ENCODE measurements at regions not wholly inside any gene's neighbourhood (a gene's known extent, or its start where the extent isn't known, plus 50 kb on each side); places are given as distances from the start of the nearest gene placed in this dataset.

DNA sequence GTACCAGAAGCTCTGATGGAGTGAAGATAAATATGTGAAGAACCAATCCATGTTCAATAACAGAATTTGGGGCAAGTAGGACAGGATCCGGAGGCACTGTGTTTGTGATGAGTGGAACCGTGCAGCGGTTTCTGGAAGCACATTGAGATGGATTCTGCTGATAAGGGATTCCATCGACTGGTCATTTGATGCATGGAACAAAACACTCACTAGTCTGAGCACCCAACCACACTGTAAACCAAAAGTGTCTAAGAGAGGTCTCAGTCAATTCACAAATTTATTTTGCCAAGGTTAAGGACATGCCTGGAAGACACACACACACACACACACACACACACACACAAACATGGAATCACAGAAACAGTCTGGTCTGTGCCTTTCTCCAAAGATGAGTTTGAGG, 459.5 kb downstream of the FBXO15 start:
- H3K9me3 Mint-ChIP-seq, result peaks cover 10% of the 10 kb centered on the region
- peak overlapping the region; percentile 66 for H3K4me3 Mint-ChIP-seq
- H3K4me1 Mint-ChIP-seq (ENCODE audit: low read depth), result peaks cover 94% of the 10 kb centered on the region
- peak overlapping the region; percentile 94 for H3K27ac Mint-ChIP-seq
- no peak for DNase-seq
- H3K27me3 Mint-ChIP-seq (ENCODE audit: insufficient read depth), result no peaks in the 10 kb centered on the region; the same call in 1 of the 2 replicates
- H3K36me3 Mint-ChIP-seq (ENCODE audit: low read depth), result peaks cover 56% of the 10 kb centered on the region
- TF ChIP-seq, protein P1, sequence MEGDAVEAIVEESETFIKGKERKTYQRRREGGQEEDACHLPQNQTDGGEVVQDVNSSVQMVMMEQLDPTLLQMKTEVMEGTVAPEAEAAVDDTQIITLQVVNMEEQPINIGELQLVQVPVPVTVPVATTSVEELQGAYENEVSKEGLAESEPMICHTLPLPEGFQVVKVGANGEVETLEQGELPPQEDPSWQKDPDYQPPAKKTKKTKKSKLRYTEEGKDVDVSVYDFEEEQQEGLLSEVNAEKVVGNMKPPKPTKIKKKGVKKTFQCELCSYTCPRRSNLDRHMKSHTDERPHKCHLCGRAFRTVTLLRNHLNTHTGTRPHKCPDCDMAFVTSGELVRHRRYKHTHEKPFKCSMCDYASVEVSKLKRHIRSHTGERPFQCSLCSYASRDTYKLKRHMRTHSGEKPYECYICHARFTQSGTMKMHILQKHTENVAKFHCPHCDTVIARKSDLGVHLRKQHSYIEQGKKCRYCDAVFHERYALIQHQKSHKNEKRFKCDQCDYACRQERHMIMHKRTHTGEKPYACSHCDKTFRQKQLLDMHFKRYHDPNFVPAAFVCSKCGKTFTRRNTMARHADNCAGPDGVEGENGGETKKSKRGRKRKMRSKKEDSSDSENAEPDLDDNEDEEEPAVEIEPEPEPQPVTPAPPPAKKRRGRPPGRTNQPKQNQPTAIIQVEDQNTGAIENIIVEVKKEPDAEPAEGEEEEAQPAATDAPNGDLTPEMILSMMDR (IDR thresholded peaks at IDR 0.05), result no peak

DNA sequence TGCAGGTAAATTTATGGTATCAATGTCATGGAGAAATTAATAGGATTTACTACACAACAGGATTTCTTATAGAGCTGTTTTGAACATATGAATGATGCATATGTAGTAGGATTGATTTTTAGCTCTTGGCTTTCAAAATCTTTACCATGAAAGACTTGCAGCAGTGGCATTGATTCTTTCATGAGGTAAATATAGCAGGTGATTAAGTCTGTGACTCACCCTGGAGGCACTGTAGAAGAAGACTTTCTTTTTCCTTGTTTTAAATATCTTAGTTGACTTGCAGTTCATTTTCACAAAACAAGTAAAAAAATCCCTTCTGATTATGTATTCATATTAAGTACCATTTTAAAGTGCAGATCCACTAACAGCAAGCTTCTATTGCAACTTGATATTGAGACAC, 463.0 kb downstream of the FBXO15 start:
- Mint-ChIP-seq H3K4me1 (ENCODE audit: low read depth) (peaks cover 80% of the 10 kb centered on the region), H3K27ac (peak overlapping the region; percentile 39), H3K27me3 (ENCODE audit: insufficient read depth) (no peaks in the 10 kb centered on the region; the same call in 1 of the 2 replicates), H3K36me3 (ENCODE audit: low read depth) (peaks cover 68% of the 10 kb centered on the region), H3K4me3 (peak overlapping the region; percentile 4; the same call in 1 of the 2 replicates), H3K9me3 (no peaks in the 10 kb centered on the region)
- peak; percentile 31 for DNase-seq
- TF ChIP-seq, protein P1 (IDR thresholded peaks at IDR 0.05), result no peak

DNA sequence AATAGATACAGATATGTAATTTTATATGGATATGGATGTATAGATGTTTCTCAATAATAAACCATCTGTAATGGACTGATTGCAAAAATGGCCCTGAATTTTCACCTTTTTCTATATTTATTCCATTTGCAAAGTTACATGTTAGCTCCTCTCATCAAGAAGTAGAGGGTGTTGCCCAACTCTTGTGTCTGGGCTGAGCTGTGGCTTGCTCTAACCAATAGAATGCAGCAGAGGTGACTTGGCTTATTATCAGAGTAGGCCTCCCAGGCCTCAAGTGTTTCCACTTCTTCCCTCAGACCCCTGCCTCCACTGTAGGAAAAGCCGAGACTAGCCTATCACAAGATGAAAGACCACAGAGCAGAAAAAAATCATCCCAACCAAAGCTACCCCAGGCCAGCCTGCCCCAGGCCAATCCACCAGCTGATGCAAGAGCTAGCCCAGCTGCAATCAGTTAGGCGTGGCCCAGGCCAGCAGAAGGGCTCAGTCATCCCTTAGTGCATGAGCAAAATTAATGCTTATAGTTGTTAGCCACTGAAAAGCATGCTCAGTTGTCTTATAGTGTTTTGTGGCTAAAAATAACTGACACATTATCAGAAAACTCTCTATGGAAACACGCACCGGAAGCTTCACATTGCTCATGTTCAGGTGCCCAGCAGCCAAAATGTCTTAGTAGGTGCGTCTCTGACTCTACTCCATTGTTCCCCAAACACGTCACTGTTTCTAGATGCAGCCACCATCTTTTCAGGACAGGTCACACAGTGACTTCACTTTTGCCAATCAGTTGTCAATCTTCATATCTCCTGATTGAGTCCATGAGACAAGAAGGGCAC, 464.0 kb downstream of the FBXO15 start:
- no peaks in the 10 kb centered on the region for H3K9me3 Mint-ChIP-seq
- H3K27ac Mint-ChIP-seq, result 0 out of 2 replicates have a peak overlapping the region, but pooled peaks have one; percentile 33
- peaks cover 69% of the 10 kb centered on the region for H3K36me3 Mint-ChIP-seq (ENCODE audit: low read depth)

DNA sequence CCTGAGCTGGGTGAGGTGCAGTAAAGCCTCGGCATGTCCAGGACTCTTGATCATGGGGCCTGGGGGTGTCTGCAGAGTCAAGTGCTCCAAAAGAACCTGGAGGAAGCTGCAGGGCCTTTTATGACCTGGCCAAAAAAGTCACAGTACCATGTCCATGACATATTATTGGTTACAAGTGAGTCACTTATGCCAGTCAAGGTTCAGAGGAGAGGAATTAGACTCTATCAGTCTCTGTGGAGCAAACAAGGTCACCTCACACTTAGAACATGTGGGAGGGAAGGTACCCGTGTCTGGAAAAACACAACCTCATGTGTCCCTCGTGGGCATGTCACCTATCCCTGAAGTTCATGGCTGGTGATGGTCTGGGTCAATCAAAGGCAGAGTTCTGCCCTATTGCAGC, 465.7 kb downstream of the FBXO15 start:
- peak overlapping the region; percentile 42; the same call in 1 of the 2 replicates for H3K27ac Mint-ChIP-seq
- TF ChIP-seq, protein P1 (IDR thresholded peaks at IDR 0.05), result no peak
- H3K27me3 Mint-ChIP-seq (ENCODE audit: insufficient read depth), result no peaks in the 10 kb centered on the region
- peaks cover 52% of the 10 kb centered on the region for H3K36me3 Mint-ChIP-seq (ENCODE audit: low read depth)
- H3K4me1 Mint-ChIP-seq (ENCODE audit: low read depth), result peaks cover 65% of the 10 kb centered on the region
- no peak overlapping the region for H3K4me3 Mint-ChIP-seq
- DNase-seq, result no peak
- H3K9me3 Mint-ChIP-seq, result no peaks in the 10 kb centered on the region

More for the DNA sequence above, 464.0 kb downstream of the FBXO15 start:
- H3K4me3 Mint-ChIP-seq, result no peak overlapping the region
- no peak for DNase-seq
- H3K27me3 Mint-ChIP-seq (ENCODE audit: insufficient read depth), result no peaks in the 10 kb centered on the region; the same call in 1 of the 2 replicates
- peaks cover 72% of the 10 kb centered on the region for H3K4me1 Mint-ChIP-seq (ENCODE audit: low read depth)
- TF ChIP-seq, protein P1 (IDR thresholded peaks at IDR 0.05), result no peak

DNA sequence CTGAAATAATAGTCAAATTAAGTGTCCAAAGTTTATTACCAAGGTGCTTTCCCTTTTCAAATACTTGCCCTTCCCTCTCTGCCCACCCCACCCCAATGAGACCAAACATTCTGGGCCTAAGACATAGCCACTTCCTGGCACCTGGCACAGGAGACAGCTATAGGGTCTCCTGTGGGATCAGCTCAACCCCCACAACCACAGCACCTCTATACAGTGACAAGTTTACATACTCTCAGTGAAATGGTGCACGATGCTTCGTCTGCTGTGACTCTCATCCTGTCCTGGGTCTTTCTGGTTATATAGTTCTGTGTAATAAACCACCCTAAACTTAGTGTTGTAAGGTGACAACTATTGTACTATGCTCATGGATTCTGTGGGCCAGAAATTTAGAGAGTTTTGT, 466.2 kb downstream of the FBXO15 start:
- H3K27me3 Mint-ChIP-seq (ENCODE audit: insufficient read depth), result no peaks in the 10 kb centered on the region
- no peak overlapping the region for H3K4me3 Mint-ChIP-seq
- H3K4me1 Mint-ChIP-seq (ENCODE audit: low read depth), result peaks cover 63% of the 10 kb centered on the region
- TF ChIP-seq, protein P1 (IDR thresholded peaks at IDR 0.05), result no peak
- DNase-seq, result no peak
- peaks cover 47% of the 10 kb centered on the region for H3K36me3 Mint-ChIP-seq (ENCODE audit: low read depth)
- peak overlapping the region; percentile 42; the same call in 1 of the 2 replicates for H3K27ac Mint-ChIP-seq
- no peaks in the 10 kb centered on the region for H3K9me3 Mint-ChIP-seq

Data from HFFc6 (cell line).